Heart right ventricle (tissue), 16 donors: ENCODE measurements at regions not wholly inside any gene's neighbourhood (a gene's known extent, or its start where the extent isn't known, plus 50 kb on each side); places are given as distances from the start of the nearest gene placed in this dataset.

Source experiments
- ATAC-seq, 8 donors: fragments of 200-7000 bp; cut with Tn5 transposase; one replicate each; pipeline ENCODE4 v1.9.1; 2020; ENCODE audit warnings: mild to moderate bottlenecking in 8 of 8, moderate library complexity in 8 of 8, moderate number of reproducible peaks in 1 of 8
- DNase-seq, 2 donors: peaks; one replicate each; pipeline ENCODE4 v3.0.0-alpha.2; 2020
- H3K27ac ChIP-seq, 10 donors: fragments of 200-600 bp; sonication (generic) in 2 of 10; one replicate each; pipeline versions ENCODE4 v1.5.0 to v1.8.0; 2020 to 2022; ENCODE audit warnings: mild to moderate bottlenecking in 3 of 10
- H3K27me3 ChIP-seq, 7 donors: fragments of 200-600 bp; one replicate each; pipeline ENCODE4 v1.8.0; 2021 to 2022; ENCODE audit warnings: mild to moderate bottlenecking in 2 of 7
- H3K36me3 ChIP-seq, 9 donors: fragments of 200-600 bp; sonication (generic) in 1 of 9; one replicate each; pipeline versions ENCODE4 v1.5.0 to v1.8.0; 2020 to 2022; ENCODE audit warnings: mild to moderate bottlenecking in 2 of 9
- H3K4me1 ChIP-seq, 9 donors: fragments of 200-600 bp; sonication (generic) in 1 of 9; one replicate each; pipeline versions ENCODE4 v1.5.0 to v1.8.0; 2020 to 2022; ENCODE audit warnings: mild to moderate bottlenecking in 4 of 9
- H3K4me3 ChIP-seq, 10 donors: fragments of 200-600 bp; sonication (generic) in 2 of 10; one replicate each; pipeline versions ENCODE4 v1.5.0 to v1.8.0; 2020 to 2022; ENCODE audit warnings: mild to moderate bottlenecking in 7 of 10, moderate library complexity in 2 of 10
- H3K9me3 ChIP-seq, 11 donors: fragments of 200-600 bp in 10 of 11; sonication (generic) in 2 of 11; one replicate each; pipeline versions ENCODE4 v1.5.0 to v1.8.0; 2013 to 2022; ENCODE audit warnings: mild to moderate bottlenecking in 2 of 11, control low read depth in 1 of 11, moderate library complexity in 1 of 11
- WGBS, 2 donors: extraction: QIAGEN DNeasy Blood & Tissue Kit; methylation state at CpG; one replicate each; pipeline ENCODE4 v1.1.7; 2013; ENCODE audit warnings: inconsistent platforms in 1 of 2; 5-methylcytosine and 5-hydroxymethylcytosine counted together
- intact Hi-C, 10 donors: fragments of 100-400 bp; cut with DNase I; formaldehyde crosslinking; loops; one replicate each; pipeline versions ENCODE4 v1.11.1 to v1.14.2; 2022
- TF ChIP-seq, protein P1 (sequence below), 9 donors: fragments of 200-600 bp; sonication (generic) in 2 of 9; IDR thresholded peaks; one replicate each; pipeline versions ENCODE4 v1.5.0 to v1.8.0; 2021 to 2022; ENCODE audit warnings: antibody characterized with exemption in 9 of 9, mild to moderate bottlenecking in 5 of 9, moderate library complexity in 1 of 9
- donor health status: Arrhythmogenic right ventricular cardiomyopathy.
- donor health status: ischemic (EF 13 %, LVEDD 7.1; RV severe dilation, severe dysfunction).
- donor health status: healthy with polysubstance abuse.
- donor health status: DM: no; HTN: yes; CAD: no.
- donor health status: DM: no; HTN: no; CAD: no.
- donor health status: ischemic (EF 25% LVEDD 6.9; RV normal size, moderate dysfunction).
- donor health status: ischemic (EF 25% LVEDD 5.7; RV mildly dilated, moderate dysfunction).
- donor health status: healthy.
- donor health status: DM: yes; HTN: yes; CAD: no.
- donor health status: Ischemic cardiomyopathy.
- donor health status: ischemic (EF 35%, LVEDD 5.7; RV mildly dilated, moderate dysfunction).
- donor health status: nonischemic (EF 11% LVEDD 7.7; RV severe dilation, severe dysfunction).
- donor health status: DM: yes; HTN: yes; CAD: no.
- donor health status: PGD.
- donor health status: ischemic (EF 29% LVEDD 5.4; RV normal size, mild dysfunction).
- donor health status: nonischemic (EF 23%, LVEDD 6.1; RV moderate dilation, normal function).

DNA sequence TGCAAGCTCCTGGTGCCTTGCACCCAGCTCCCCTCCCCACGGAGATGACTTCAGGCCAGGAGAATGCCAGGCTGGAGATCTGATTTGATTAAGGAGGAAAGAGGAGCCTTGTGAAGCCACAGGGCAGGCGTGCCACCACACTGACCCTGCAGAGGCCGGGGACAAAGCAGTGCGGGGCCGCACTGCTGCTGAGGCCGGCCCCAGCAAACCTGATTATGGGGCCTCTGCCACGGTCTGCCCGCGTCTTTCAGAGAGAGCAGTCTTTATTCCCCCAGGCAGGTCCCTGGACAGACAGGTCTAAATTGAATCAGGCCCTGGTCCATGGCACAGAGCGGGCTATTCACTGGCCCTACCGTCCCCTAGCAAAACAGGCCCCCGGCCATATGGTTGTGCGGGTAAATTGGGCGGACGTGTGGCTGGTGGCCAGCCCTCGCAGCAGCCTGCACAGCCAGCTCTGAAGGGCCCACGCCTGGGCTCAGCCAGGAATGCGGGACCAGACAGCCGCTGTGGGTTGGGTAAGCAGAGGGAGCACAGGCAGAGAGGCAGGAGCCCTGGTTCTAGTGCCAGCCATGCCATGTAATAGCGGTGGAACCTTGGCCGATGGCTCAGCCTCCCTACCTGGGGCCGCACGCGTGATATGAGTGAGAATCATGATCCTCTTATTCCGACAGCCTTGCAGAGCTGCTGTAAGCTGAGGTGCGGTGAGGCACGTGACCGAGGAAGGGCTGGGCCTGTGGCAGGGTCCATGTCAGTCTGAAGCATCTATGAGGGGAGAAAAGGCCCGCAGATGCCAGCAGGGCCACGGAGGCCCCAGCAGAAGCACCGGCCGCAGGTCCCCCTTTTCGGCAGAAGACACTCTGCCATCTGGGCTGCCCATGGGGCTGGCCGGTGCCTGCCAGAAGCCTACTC is 97.3 kb upstream of the MYCN start:
- TF ChIP-seq, protein P1, sequence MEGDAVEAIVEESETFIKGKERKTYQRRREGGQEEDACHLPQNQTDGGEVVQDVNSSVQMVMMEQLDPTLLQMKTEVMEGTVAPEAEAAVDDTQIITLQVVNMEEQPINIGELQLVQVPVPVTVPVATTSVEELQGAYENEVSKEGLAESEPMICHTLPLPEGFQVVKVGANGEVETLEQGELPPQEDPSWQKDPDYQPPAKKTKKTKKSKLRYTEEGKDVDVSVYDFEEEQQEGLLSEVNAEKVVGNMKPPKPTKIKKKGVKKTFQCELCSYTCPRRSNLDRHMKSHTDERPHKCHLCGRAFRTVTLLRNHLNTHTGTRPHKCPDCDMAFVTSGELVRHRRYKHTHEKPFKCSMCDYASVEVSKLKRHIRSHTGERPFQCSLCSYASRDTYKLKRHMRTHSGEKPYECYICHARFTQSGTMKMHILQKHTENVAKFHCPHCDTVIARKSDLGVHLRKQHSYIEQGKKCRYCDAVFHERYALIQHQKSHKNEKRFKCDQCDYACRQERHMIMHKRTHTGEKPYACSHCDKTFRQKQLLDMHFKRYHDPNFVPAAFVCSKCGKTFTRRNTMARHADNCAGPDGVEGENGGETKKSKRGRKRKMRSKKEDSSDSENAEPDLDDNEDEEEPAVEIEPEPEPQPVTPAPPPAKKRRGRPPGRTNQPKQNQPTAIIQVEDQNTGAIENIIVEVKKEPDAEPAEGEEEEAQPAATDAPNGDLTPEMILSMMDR (IDR thresholded peaks at IDR 0.05), result no peak
- Histone ChIP-seq H3K27me3 (peaks cover 0 to 5% (median 0%) of the 10 kb centered on the region in 7 donors), H3K4me1 (no peaks in the 10 kb centered on the region), H3K9me3 (no peaks in the 10 kb centered on the region), H3K27ac (no peak overlapping the region), H3K4me3 (no peak overlapping the region), H3K36me3 (no peaks in the 10 kb centered on the region)
- 91% methylated on average over 34 of the region's 34 CpGs for WGBS, 2 donors
- ATAC-seq (peak in 1 of 8 donors; percentile 8), DNase-seq (no peak)
- intact Hi-C loops, result no loop called here

DNA sequence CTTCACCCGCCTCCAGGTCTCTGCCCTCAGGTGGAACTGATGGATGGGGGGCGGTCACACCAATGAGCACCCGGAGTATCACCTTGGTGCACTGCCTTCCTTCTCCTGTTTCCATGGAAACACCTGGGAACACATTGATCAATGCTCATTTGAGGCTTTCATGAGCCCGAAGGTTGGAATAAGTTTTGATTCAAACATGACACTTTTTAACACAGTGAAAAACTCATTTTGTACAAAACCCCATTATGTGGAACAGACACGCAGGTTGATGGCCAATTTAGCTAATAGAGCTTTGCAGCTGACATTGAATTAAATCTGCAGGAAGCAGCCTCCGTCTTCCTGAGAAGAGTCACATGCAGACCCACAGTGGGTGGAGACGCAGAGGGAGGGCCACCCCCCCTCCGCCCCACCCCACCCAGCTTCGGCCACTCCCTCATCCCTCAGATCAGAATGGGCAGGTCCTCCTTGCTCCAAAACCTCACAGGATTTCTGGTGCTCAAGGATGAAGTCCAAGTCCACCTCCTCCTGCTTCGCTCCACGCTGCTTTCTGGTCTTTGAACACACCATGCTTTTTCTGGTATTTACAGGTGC is 96.0 kb upstream of the MYCN start:
- intact Hi-C loops, result no loop called here
- DNase-seq (no peak), ATAC-seq (no peak)
- TF ChIP-seq, protein P1 (IDR thresholded peaks at IDR 0.05), result no peak
- Histone ChIP-seq H3K27me3 (peaks cover 0 to 5% (median 0%) of the 10 kb centered on the region in 7 donors), H3K27ac (no peak overlapping the region), H3K36me3 (no peaks in the 10 kb centered on the region), H3K4me3 (no peak overlapping the region), H3K4me1 (no peaks in the 10 kb centered on the region), H3K9me3 (peaks cover 0 to 2% (median 0%) of the 10 kb centered on the region in 11 donors)
- WGBS, 2 donors, result 56 to 61% methylated on average over 11 of the region's 11 CpGs

DNA sequence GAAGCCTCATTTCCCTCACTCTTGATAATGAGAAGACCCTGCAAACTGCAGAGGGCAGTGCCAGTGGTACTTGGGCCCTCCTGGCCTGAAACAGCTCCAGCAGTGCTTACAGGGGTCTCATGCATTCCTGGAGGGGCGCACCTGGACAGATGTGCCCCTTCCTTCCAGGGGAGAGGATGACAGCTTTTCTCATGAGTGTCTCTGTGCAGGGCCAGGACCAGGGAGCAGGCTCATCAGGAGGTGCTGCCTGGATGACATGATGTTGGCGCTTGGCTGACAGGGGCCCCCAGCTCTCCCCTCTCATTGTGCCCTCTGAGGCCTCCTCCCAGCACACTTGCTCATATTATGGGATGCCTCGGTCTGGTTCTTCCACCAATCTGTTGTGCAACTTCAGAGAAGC is 95.1 kb upstream of the MYCN start:
- no peaks in the 10 kb centered on the region for H3K4me1 ChIP-seq
- TF ChIP-seq, protein P1 (IDR thresholded peaks at IDR 0.05), result no peak
- intact Hi-C loops, result no loop called here

DNA sequence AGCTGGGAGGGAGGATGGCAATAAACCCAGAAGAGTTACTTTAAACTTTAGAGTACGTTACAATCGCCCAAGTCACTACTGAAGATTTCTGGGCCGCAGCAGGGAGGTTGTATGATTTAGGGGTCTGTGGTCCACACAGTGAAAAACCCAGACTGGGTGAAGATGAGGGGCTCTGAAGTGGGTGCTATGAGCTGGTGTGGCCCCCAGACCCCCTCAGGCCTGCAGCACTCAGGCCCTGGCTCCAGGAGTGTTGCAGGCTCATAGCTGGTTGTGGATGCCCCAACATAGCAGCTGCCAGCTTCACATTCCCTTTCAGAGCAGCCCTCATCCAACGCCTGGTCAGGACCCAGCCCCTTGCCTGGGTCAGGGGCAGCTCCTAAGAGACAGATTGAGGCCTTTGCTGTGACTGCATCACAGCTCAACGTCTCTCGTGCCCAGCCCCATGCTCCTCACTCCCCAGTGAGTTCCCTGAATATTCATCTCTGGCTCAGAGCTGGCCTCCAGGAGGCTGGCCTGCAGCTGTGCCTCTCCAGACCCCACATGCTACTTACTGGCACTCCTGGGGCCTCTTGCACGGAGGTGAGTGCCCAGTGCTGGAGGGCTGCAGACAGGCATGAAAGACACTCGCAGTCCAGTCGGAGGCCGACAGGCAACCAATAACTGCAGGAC is 94.5 kb upstream of the MYCN start:
- Histone ChIP-seq H3K27ac (no peak overlapping the region), H3K9me3 (peaks cover 0 to 6% (median 0%) of the 10 kb centered on the region in 11 donors), H3K36me3 (no peaks in the 10 kb centered on the region), H3K27me3 (peaks cover 0 to 5% (median 0%) of the 10 kb centered on the region in 7 donors), H3K4me3 (no peak overlapping the region), H3K4me1 (no peaks in the 10 kb centered on the region)
- TF ChIP-seq, protein P1 (IDR thresholded peaks at IDR 0.05), result no peak
- ATAC-seq (no peak), DNase-seq (no peak)
- WGBS, 2 donors, result 87 to 88% methylated on average over 10 of the region's 10 CpGs
- intact Hi-C loops, result no loop called here

More for the DNA sequence above, 95.1 kb upstream of the MYCN start:
- H3K4me3 ChIP-seq, result no peak overlapping the region
- peaks cover 0 to 5% (median 0%) of the 10 kb centered on the region in 7 donors for H3K27me3 ChIP-seq
- no peak for ATAC-seq
- 89 to 95% methylated on average over 3 of the region's 3 CpGs for WGBS, 2 donors
- no peaks in the 10 kb centered on the region for H3K36me3 ChIP-seq
- DNase-seq, result no peak
- peaks cover 0 to 6% (median 0%) of the 10 kb centered on the region in 11 donors for H3K9me3 ChIP-seq
- no peak overlapping the region for H3K27ac ChIP-seq
